IPS-15b (cell line): ENCODE measurements at regions not wholly inside any gene's neighbourhood (a gene's known extent, or its start where the extent isn't known, plus 50 kb on each side); places are given as distances from the start of the nearest gene placed in this dataset.

Experiments used
- H3K27me3 ChIP-seq: one replicate; pipeline ENCODE4 v1.6.1; 2013; ENCODE audit warnings: low read length; ENCODE audit not compliant: control insufficient read depth, insufficient read depth
- H3K36me3 ChIP-seq: one replicate; pipeline ENCODE4 v1.6.1; 2013; ENCODE audit warnings: low read length; ENCODE audit not compliant: control insufficient read depth, insufficient read depth
- H3K4me1 ChIP-seq: one replicate; pipeline ENCODE4 v1.6.1; 2013; ENCODE audit warnings: mild to moderate bottlenecking, low read length; ENCODE audit not compliant: control insufficient read depth, insufficient read depth
- H3K4me3 ChIP-seq: one replicate; pipeline ENCODE4 v1.5.1; 2013; ENCODE audit warnings: low read depth, low read length
- H3K9ac ChIP-seq: one replicate; pipeline ENCODE4 v1.6.1; 2013; ENCODE audit warnings: low read depth, mild to moderate bottlenecking, low read length
- H3K9me3 ChIP-seq: one replicate; pipeline ENCODE4 v1.6.1; 2013; ENCODE audit warnings: mild to moderate bottlenecking, low read length; ENCODE audit not compliant: control insufficient read depth, insufficient read depth

DNA sequence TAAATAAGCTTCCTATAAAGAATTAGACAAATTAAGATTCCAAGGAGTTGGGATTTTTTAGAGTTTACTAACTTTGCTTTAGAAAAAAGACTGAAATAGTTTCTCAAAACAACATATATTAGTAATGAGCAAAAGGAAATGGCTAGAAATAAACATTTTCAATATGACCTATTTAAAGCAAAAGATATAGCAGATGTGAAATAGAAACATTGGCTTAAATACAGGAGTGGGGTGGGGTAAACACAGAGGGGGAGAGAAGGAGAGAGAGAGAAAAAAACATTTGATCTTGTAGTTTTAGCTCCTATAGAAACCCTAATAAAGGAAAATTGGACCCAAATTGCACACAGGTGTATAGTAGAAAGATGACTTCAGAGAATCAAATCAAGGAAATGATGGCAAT, 794.5 kb downstream of the MED13L start:
- no peak overlapping the region for H3K9ac ChIP-seq
- no peak overlapping the region for H3K4me3 ChIP-seq
- no peaks in the 10 kb centered on the region for H3K36me3 ChIP-seq
- no peaks in the 10 kb centered on the region for H3K9me3 ChIP-seq
- no peaks in the 10 kb centered on the region for H3K27me3 ChIP-seq
- no peaks in the 10 kb centered on the region for H3K4me1 ChIP-seq

GRCh38 chr12:115481141-115481540, 796.4 kb downstream of the MED13L start:
- no peaks in the 10 kb centered on the region for H3K36me3 ChIP-seq

GRCh38 chr12:115478505-115478904, 794.5 kb upstream of the TBX3 start:
- Histone ChIP-seq H3K36me3 (no peaks in the 10 kb centered on the region), H3K9me3 (no peaks in the 10 kb centered on the region), H3K27me3 (no peaks in the 10 kb centered on the region), H3K9ac (no peak overlapping the region), H3K4me1 (no peaks in the 10 kb centered on the region), H3K4me3 (no peak overlapping the region)

More at GRCh38 chr12:115481141-115481540, 796.4 kb downstream of the MED13L start:
- Histone ChIP-seq H3K9ac (no peak overlapping the region), H3K27me3 (no peaks in the 10 kb centered on the region), H3K9me3 (no peaks in the 10 kb centered on the region), H3K4me3 (no peak overlapping the region), H3K4me1 (no peaks in the 10 kb centered on the region)

DNA sequence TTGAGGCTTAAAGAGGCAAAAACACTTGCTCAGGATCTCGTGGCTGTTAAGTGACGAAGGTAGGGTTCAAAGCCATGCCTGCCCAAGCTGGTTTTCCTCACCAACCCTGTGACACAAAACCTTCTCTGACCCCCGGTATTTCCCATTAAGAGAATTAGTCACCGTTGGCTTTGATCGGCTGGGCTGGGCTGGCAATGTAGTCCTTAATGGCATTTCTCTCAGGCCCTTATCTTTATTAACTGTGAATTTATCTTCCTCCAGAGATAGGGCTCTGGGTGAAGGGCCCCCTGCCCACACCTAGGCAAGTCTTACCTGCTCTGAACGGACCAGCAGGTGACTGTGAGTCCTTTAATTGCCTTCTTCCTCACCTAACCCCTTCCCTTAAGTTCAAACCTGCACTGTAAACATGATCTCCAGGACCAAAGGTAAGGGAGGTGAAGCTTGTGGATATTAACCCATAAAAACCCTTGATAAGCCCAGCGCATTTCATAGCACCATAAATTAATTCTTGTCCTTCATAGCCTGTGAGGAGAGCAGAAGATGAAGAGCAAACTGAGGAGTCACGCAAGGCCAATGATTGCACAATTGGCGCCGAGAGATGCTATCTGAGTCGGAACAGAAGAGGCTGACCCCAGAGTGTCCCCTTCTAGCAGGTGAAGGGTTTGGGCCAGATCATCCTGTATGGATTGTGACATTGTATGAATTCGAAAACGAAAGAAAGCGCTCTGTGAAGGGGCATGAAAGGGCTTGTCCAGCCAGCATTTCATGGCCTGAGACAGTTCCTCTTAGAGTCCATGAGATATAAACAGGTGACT, 790.8 kb upstream of the TBX3 start:
- H3K4me3 ChIP-seq = no peak overlapping the region

GRCh38 chr12:115473257-115473956, 789.4 kb upstream of the TBX3 start:
- H3K27me3 ChIP-seq = no peaks in the 10 kb centered on the region
- no peaks in the 10 kb centered on the region for H3K4me1 ChIP-seq
- H3K4me3 ChIP-seq = no peak overlapping the region
- H3K36me3 ChIP-seq = no peaks in the 10 kb centered on the region
- H3K9me3 ChIP-seq = no peaks in the 10 kb centered on the region
- no peak overlapping the region for H3K9ac ChIP-seq

More for the DNA sequence above, 790.8 kb upstream of the TBX3 start:
- Histone ChIP-seq H3K36me3 (no peaks in the 10 kb centered on the region), H3K4me1 (no peaks in the 10 kb centered on the region), H3K9ac (no peak overlapping the region), H3K27me3 (no peaks in the 10 kb centered on the region), H3K9me3 (no peaks in the 10 kb centered on the region)

DNA sequence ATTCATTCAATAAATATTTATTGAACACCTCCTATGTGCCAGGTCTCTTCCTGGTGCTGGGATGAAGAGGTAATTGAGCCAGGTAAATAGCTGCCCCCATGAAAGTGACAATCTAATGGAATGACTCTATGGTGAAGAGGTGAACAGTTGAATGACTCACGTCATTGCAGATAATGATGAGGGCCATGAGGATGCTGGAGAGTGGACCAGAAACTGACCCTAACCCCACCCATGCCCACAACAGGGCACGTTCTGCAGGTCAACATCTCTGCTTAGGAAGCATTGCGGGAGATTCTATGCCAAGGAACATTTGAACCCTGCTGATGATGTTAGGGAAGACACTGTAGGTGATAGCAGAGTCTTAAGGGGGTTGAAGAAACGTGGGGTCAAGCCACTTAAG, 788.9 kb upstream of the TBX3 start:
- no peaks in the 10 kb centered on the region for H3K4me1 ChIP-seq
- H3K27me3 ChIP-seq = no peaks in the 10 kb centered on the region
- H3K9me3 ChIP-seq = no peaks in the 10 kb centered on the region
- H3K4me3 ChIP-seq = no peak overlapping the region
- H3K9ac ChIP-seq = no peak overlapping the region
- no peaks in the 10 kb centered on the region for H3K36me3 ChIP-seq

- Histone ChIP-seq H3K9me3 (no peaks in the 10 kb centered on the region), H3K9ac (no peak overlapping the region), H3K4me1 (no peaks in the 10 kb centered on the region), H3K27me3 (no peaks in the 10 kb centered on the region), H3K4me3 (no peak overlapping the region), H3K36me3 (no peaks in the 10 kb centered on the region)
Measured at GRCh38 chr12:115470977-115471376, 787.0 kb upstream of the TBX3 start.

DNA sequence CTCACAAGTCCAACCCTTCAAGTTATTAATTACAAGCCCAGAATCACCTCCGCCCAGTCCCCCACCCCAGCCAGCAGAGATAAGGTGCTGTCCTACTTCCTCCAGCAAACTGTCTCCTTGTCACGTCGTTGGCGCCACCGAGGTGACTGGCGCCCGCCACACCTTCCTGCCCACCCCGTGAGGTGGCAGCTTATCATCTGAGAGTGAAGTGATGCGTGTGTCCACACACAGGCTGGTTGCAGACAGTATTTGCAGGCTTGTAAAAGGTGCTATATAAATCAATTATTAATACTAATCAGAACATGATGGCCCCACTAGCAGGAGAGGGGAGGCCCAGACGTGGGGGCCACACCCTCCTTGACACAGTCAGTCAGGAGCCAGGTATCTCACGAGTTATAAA, 786.6 kb upstream of the TBX3 start:
- no peaks in the 10 kb centered on the region for H3K36me3 ChIP-seq
- no peak overlapping the region for H3K4me3 ChIP-seq
- H3K9ac ChIP-seq = no peak overlapping the region
- no peaks in the 10 kb centered on the region for H3K4me1 ChIP-seq
- H3K27me3 ChIP-seq = no peaks in the 10 kb centered on the region
- no peaks in the 10 kb centered on the region for H3K9me3 ChIP-seq

DNA sequence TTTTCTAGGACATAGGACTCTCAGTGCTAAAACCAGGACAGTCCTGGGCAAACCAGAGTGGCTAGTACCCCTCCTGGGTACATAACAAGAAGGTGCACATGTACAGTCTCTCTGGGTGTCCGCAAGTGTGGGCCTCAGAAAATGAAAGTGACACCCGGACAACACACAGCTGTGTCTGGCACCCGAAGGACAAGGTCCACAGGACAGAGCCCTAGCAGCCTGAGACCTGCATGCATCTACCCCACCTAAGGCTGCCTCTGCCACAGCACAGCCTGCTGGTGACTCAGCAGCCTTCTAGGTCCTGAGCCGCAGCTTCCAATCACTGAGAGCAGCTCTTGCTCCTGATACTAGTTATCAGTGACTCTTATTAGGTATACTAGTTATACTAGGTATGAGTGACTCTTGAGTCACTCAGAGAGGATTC, 784.1 kb upstream of the TBX3 start:
- Histone ChIP-seq H3K27me3 (no peaks in the 10 kb centered on the region), H3K36me3 (no peaks in the 10 kb centered on the region), H3K4me1 (no peaks in the 10 kb centered on the region), H3K9me3 (no peaks in the 10 kb centered on the region), H3K9ac (no peak overlapping the region), H3K4me3 (no peak overlapping the region)

DNA sequence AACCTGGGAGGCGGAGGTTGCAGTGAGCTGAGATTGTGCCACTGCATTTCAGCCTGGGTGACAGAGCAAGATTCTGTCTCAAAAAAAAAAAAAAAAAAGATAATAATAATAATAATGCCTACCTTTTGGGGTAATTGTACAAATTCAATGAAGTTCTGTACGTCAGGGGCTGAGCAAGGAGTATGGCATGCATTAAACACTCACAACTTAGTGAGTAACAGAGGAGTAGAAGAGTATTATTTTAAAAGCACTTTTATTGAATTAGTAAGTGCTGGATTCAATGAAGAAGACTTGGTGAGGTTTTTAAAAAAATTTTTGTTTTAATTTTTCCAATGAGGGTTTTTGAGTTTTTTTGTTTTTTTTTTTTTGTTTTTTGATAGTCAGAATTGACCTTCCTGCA, 783.6 kb upstream of the TBX3 start:
- H3K9me3 ChIP-seq = no peaks in the 10 kb centered on the region
- H3K27me3 ChIP-seq = no peaks in the 10 kb centered on the region
- no peaks in the 10 kb centered on the region for H3K4me1 ChIP-seq
- H3K4me3 ChIP-seq = no peak overlapping the region
- no peak overlapping the region for H3K9ac ChIP-seq
- no peaks in the 10 kb centered on the region for H3K36me3 ChIP-seq

GRCh38 chr12:115466076-115466475, 782.1 kb upstream of the TBX3 start:
- H3K4me1 ChIP-seq = no peaks in the 10 kb centered on the region
- no peaks in the 10 kb centered on the region for H3K36me3 ChIP-seq
- no peaks in the 10 kb centered on the region for H3K27me3 ChIP-seq
- no peaks in the 10 kb centered on the region for H3K9me3 ChIP-seq
- no peak overlapping the region for H3K4me3 ChIP-seq
- no peak overlapping the region for H3K9ac ChIP-seq

- no peaks in the 10 kb centered on the region for H3K36me3 ChIP-seq
- no peak overlapping the region for H3K9ac ChIP-seq
- no peak overlapping the region for H3K4me3 ChIP-seq
- no peaks in the 10 kb centered on the region for H3K9me3 ChIP-seq
- H3K27me3 ChIP-seq = no peaks in the 10 kb centered on the region
- no peaks in the 10 kb centered on the region for H3K4me1 ChIP-seq
Measured at GRCh38 chr12:115464661-115465060, 780.7 kb upstream of the TBX3 start.
